Heart left ventricle (tissue), 13 donors: ENCODE measurements at regions not wholly inside any gene's neighbourhood (a gene's known extent, or its start where the extent isn't known, plus 50 kb on each side); places are given as distances from the start of the nearest gene placed in this dataset.

ENCODE experiments used
- POLR2A ChIP-seq, 2 donors: fragments of 450-650 bp; IDR thresholded peaks; one replicate each; pipeline ENCODE4 v1.6.1; 2017; ENCODE audit warnings: antibody characterized with exemption in 2 of 2, mild to moderate bottlenecking in 2 of 2, moderate library complexity in 2 of 2
- TF ChIP-seq, protein P1 (sequence below), 12 donors: fragments of 200-600 bp; sonication (generic) in 4 of 12; IDR thresholded peaks; one replicate each; pipeline versions ENCODE4 v1.5.0 to v1.8.0; 2018 to 2022; ENCODE audit warnings: antibody characterized with exemption in 12 of 12, mild to moderate bottlenecking in 5 of 12
- donor health status: ischemic (EF 13 %, LVEDD 7.1; RV severe dilation, severe dysfunction).
- donor health status: DM: no; HTN: yes; CAD: no.
- donor health status: DM: no; HTN: no; CAD: no.
- donor health status: ischemic (EF 25% LVEDD 6.9; RV normal size, moderate dysfunction).
- donor health status: ischemic (EF 25% LVEDD 5.7; RV mildly dilated, moderate dysfunction).
- donor health status: ischemic (EF 35%, LVEDD 5.7; RV mildly dilated, moderate dysfunction).
- donor health status: nonischemic (EF 11% LVEDD 7.7; RV severe dilation, severe dysfunction).
- donor health status: DM: yes; HTN: yes; CAD: no.
- donor health status: PGD.
- donor health status: ischemic (EF 29% LVEDD 5.4; RV normal size, mild dysfunction).
- donor health status: nonischemic (EF 23%, LVEDD 6.1; RV moderate dilation, normal function).

DNA sequence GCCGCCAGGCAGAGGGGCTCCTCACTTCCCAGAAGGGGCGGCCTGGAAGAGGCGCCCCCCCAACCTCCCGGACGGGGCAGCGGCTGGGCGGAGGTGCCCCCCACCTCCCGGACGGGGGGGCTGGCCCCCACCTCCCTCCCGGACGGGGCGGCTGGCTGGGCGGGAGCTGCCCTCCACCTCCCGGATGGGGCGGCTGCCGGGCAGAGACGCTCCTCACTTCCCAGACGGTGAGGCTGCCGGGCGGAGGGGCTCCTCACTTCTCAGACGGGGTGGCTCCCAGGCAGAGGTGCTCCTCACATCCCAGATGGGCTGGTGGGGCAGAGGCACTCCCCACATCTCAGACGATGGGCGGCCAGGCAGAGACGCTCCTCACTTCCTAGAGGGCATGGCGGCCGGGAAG is 389.7 kb upstream of the EYS start:
- TF ChIP-seq, protein P1, sequence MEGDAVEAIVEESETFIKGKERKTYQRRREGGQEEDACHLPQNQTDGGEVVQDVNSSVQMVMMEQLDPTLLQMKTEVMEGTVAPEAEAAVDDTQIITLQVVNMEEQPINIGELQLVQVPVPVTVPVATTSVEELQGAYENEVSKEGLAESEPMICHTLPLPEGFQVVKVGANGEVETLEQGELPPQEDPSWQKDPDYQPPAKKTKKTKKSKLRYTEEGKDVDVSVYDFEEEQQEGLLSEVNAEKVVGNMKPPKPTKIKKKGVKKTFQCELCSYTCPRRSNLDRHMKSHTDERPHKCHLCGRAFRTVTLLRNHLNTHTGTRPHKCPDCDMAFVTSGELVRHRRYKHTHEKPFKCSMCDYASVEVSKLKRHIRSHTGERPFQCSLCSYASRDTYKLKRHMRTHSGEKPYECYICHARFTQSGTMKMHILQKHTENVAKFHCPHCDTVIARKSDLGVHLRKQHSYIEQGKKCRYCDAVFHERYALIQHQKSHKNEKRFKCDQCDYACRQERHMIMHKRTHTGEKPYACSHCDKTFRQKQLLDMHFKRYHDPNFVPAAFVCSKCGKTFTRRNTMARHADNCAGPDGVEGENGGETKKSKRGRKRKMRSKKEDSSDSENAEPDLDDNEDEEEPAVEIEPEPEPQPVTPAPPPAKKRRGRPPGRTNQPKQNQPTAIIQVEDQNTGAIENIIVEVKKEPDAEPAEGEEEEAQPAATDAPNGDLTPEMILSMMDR (IDR thresholded peaks at IDR 0.05): no peak
- TF ChIP-seq POLR2A (IDR thresholded peaks at IDR 0.05): no peak
